ACC112 (cell line): ENCODE measurements at regions not wholly inside any gene's neighbourhood (a gene's known extent, or its start where the extent isn't known, plus 50 kb on each side); places are given as distances from the start of the nearest gene placed in this dataset.

Experiments
- H2AFZ ChIP-seq: fragments of 200-600 bp; sonication (generic); one replicate; pipeline ENCODE4 v1.6.0; 2017; ENCODE audit warnings: antibody characterized with exemption, low read length; ENCODE audit not compliant: unreplicated experiment
- H3K27ac ChIP-seq: fragments of 200-600 bp; sonication (generic); 2 replicates; pipeline ENCODE4 v1.5.1; 2014; ENCODE audit warnings: low read depth, mild to moderate bottlenecking, antibody characterized with exemption, low read length, moderate library complexity
- H3K27me3 ChIP-seq: fragments of 200-600 bp; sonication (generic); 2 replicates; pipeline ENCODE4 v1.6.1; 2014; ENCODE audit warnings: mild to moderate bottlenecking, antibody characterized with exemption, low read length, moderate library complexity, mixed read lengths; ENCODE audit not compliant: insufficient read depth
- H3K36me3 ChIP-seq: fragments of 200-600 bp; sonication (generic); 2 replicates; pipeline ENCODE4 v1.6.1; 2016; ENCODE audit warnings: mild to moderate bottlenecking, antibody characterized with exemption, low read length, moderate library complexity, mixed read lengths; ENCODE audit not compliant: insufficient read depth
- H3K4me1 ChIP-seq: fragments of 200-600 bp; sonication (generic); one replicate; pipeline ENCODE4 v1.6.1; 2016; ENCODE audit warnings: low read length, mixed read lengths; ENCODE audit not compliant: insufficient read depth, unreplicated experiment, control insufficient read depth
- H3K4me3 ChIP-seq: fragments of 200-600 bp; sonication (generic); 2 replicates; pipeline ENCODE4 v1.5.1; 2014; ENCODE audit warnings: mild to moderate bottlenecking, low read depth, low read length
- H3K79me2 ChIP-seq: fragments of 200-600 bp; sonication (generic); one replicate; pipeline ENCODE4 v1.6.0; 2016; ENCODE audit warnings: low read length; ENCODE audit not compliant: control insufficient read depth, unreplicated experiment, insufficient read depth

DNA sequence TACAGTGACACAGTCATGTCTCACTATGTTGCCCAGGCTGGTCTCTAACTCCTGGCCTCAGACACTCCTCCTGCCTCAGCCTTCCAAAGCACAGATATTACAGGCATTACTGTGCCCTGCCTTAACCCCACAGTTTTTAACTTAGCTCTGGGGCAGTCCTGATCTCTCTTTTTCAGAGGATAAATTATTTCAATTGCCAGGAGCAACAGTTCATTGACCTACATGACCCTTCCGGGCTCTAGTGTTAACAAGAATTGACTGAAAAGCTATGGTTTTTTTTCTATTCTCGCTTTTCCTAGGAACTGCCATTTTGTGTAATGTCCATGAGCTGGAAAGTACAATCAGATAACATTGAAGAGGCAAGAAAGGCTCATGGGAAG lies 92.8 kb downstream of the HNRNPLL start:
- no peak overlapping the region for H2AFZ ChIP-seq
- peak overlapping the region; percentile 29; the same call in 1 of the 2 replicates for H3K27ac ChIP-seq
- no peak overlapping the region for H3K4me3 ChIP-seq
- no peaks in the 10 kb centered on the region for H3K27me3 ChIP-seq
- no peaks in the 10 kb centered on the region for H3K79me2 ChIP-seq
- peaks cover 19% of the 10 kb centered on the region for H3K4me1 ChIP-seq
- no peaks in the 10 kb centered on the region for H3K36me3 ChIP-seq

DNA sequence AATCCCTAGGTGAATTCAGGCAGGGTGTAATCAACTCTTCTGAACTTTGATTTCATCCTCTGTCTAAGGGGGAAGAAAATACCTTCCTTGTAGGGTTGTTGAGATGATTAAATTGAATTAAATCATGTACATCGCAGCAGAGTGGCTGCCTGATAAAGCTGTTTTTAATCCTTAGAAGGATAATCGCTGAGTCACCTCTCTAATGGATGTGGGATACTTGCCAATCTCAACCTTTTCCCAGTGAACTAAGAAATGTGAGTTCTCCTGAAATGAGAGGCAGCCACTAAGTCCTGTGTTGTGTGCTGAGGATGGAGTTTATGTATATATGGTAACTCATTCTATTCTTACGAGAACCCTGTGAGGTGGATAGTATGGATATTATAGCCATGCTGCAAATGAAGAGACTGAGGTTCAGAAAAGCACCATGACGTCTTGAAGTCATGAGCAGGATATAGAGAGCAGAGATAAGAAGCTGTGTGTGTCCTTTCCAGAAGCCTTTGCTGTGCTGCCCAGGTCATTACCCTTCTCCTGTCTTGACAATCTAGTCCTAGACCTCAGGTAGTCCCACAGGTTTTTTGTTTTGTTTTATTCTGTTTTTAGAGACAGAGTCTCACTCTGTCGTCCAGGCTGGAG lies 93.3 kb downstream of the HNRNPLL start:
- peak overlapping the region; percentile 29; the same call in 1 of the 2 replicates for H3K27ac ChIP-seq

DNA sequence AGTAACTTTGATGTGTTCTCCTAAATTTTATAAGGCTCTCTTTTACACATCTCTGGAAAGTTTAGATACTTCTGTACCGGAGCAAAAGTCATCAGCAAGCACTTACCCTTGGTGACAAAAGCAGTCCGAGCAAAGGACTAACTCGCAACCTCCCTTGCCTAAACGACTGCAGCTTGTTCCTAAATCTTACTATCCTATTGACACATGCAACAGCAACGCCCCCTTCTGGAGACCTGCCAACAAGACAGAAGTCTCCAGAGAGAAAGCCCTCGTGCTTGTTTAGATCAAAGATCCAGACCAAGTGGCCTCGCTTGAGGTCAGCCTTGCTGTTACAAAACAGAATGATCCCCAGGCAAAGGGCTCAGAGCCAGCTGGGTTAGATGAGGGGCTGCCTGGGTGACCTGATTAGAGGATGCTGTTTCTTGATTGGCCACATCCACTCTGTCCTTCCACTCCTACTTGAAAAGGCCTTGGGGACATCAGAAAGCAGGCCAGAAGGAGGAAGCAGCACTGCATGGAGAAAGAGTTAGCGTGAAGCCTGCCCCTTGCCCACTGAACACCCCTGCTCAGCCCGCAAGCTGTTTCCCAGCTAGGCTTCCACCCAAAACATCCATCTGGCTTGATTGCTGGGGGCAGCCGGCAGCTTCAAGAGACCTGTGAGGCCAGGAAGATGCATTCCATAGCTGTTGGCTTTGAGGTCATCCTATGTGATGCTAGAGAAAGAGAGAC lies 94.3 kb downstream of the HNRNPLL start:
- H2AFZ ChIP-seq, result peak overlapping the region; percentile 9
- H3K4me1 ChIP-seq, result peaks cover 19% of the 10 kb centered on the region
- H3K79me2 ChIP-seq, result no peaks in the 10 kb centered on the region
- H3K27ac ChIP-seq, result peak overlapping the region; percentile 29; the same call in 1 of the 2 replicates
- H3K36me3 ChIP-seq, result no peaks in the 10 kb centered on the region
- H3K27me3 ChIP-seq, result no peaks in the 10 kb centered on the region
- H3K4me3 ChIP-seq, result no peak overlapping the region

More for the DNA sequence above, 93.3 kb downstream of the HNRNPLL start:
- no peak overlapping the region for H3K4me3 ChIP-seq
- H3K79me2 ChIP-seq, result no peaks in the 10 kb centered on the region
- no peaks in the 10 kb centered on the region for H3K27me3 ChIP-seq
- H3K4me1 ChIP-seq, result peaks cover 19% of the 10 kb centered on the region
- no peaks in the 10 kb centered on the region for H3K36me3 ChIP-seq
- peak overlapping the region; percentile 9 for H2AFZ ChIP-seq

GRCh38 chr2:38507712-38508111 lies 95.0 kb downstream of the HNRNPLL start:
- Histone ChIP-seq H3K27me3 (0 out of 2 replicates have a peak, but pooled peaks cover 5% of the 10 kb centered on the region), H3K4me3 (no peak overlapping the region), H3K4me1 (peaks cover 19% of the 10 kb centered on the region), H3K27ac (no peak overlapping the region), H3K36me3 (no peaks in the 10 kb centered on the region), H3K79me2 (no peaks in the 10 kb centered on the region), H2AFZ (no peak overlapping the region)

- no peak overlapping the region for H3K4me3 ChIP-seq
- H2AFZ ChIP-seq, result no peak overlapping the region
- no peak overlapping the region for H3K27ac ChIP-seq
- H3K27me3 ChIP-seq, result peaks cover 17% of the 10 kb centered on the region; the same call in 1 of the 2 replicates
- H3K4me1 ChIP-seq, result peaks cover 19% of the 10 kb centered on the region
- no peaks in the 10 kb centered on the region for H3K36me3 ChIP-seq
- H3K79me2 ChIP-seq, result no peaks in the 10 kb centered on the region
Observed at GRCh38 chr2:38505779-38506178, 96.9 kb downstream of the HNRNPLL start.

GRCh38 chr2:38504169-38504568 lies 98.6 kb downstream of the HNRNPLL start:
- Histone ChIP-seq H3K4me3 (no peak overlapping the region), H3K36me3 (no peaks in the 10 kb centered on the region), H3K27ac (no peak overlapping the region), H2AFZ (no peak overlapping the region), H3K4me1 (peaks cover 11% of the 10 kb centered on the region), H3K79me2 (no peaks in the 10 kb centered on the region), H3K27me3 (peaks cover 27% of the 10 kb centered on the region)

DNA sequence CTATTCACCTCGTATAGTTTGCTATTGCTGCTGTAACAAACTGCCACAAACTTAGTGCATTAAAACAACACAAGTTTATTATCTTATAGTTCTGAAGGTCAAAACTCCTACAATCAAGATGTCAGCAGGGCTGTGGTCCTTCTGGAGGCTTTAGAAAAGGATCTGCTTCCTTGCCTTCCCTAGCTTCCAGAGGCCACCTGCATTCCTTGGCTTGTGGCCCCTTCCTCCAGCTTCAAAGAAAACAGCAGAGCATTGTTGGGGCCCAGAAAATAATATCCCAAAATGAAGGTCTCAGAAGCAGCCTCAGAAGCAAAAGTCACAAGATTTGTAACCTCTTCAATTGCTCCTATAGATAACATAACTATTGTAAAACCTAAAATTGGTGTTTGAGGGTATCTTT lies 100.6 kb downstream of the HNRNPLL start:
- H3K27me3 ChIP-seq, result peaks cover 27% of the 10 kb centered on the region
- no peaks in the 10 kb centered on the region for H3K79me2 ChIP-seq
- no peak overlapping the region for H2AFZ ChIP-seq
- no peaks in the 10 kb centered on the region for H3K36me3 ChIP-seq
- peaks cover 3% of the 10 kb centered on the region for H3K4me1 ChIP-seq
- H3K4me3 ChIP-seq, result no peak overlapping the region
- no peak overlapping the region for H3K27ac ChIP-seq

GRCh38 chr2:38500283-38500634 lies 102.5 kb downstream of the HNRNPLL start:
- H3K4me1 ChIP-seq, result no peaks in the 10 kb centered on the region
- H3K36me3 ChIP-seq, result no peaks in the 10 kb centered on the region
- no peaks in the 10 kb centered on the region for H3K79me2 ChIP-seq
- H3K27me3 ChIP-seq, result peaks cover 29% of the 10 kb centered on the region
- no peak overlapping the region for H2AFZ ChIP-seq
- no peak overlapping the region for H3K27ac ChIP-seq
- no peak overlapping the region for H3K4me3 ChIP-seq

DNA sequence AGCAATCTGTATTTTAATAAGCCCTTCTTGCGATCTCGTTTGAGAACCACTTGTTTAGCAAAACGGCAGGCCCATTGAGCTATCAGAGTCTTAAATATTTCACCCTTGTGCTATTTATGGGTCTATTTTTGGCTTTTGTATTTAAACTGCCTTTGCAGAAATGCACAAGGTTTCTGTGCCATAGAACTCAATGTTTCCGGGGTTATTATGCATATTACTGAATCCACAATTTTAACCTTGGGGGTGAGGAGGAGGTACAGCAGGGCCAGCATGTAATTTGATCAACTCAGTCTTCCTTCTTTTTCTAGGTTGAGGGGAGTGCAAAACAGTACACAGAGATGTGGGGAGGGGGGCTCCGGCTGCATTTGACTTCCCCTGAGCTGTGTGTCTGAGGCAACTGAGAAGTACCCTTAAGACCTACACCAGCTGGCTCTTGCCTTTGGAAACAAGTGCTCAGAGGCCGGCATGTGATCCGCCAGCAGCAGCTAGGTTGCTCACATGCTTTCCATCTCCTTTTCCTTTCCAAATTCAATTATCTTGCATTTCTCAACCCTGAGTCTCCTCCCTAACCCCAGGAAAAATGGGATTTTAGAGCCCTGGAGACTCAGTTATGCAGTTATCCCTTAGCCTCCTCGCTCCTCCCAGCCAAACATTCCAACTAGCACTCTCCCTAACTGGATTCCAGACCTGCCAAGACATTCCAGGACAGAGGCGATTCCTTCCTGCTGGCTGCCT lies 103.0 kb downstream of the HNRNPLL start:
- Histone ChIP-seq H3K27me3 (peaks cover 33% of the 10 kb centered on the region), H2AFZ (no peak overlapping the region), H3K27ac (no peak overlapping the region), H3K79me2 (no peaks in the 10 kb centered on the region), H3K4me3 (no peak overlapping the region), H3K36me3 (no peaks in the 10 kb centered on the region), H3K4me1 (no peaks in the 10 kb centered on the region)

- Histone ChIP-seq H3K27ac (no peak overlapping the region), H3K79me2 (no peaks in the 10 kb centered on the region), H3K4me1 (no peaks in the 10 kb centered on the region), H3K4me3 (no peak overlapping the region), H3K27me3 (peaks cover 37% of the 10 kb centered on the region), H2AFZ (no peak overlapping the region), H3K36me3 (no peaks in the 10 kb centered on the region)
Observed at GRCh38 chr2:38498045-38498481, 104.7 kb downstream of the HNRNPLL start.
